Osteocyte (in vitro differentiated cells): ENCODE measurements at regions not wholly inside any gene's neighbourhood (a gene's known extent, or its start where the extent isn't known, plus 50 kb on each side); places are given as distances from the start of the nearest gene placed in this dataset.

Source experiments
- DNase-seq: peaks from one replicate; pipeline ENCODE4 v3.0.0; 2021; ENCODE audit warnings: mixed read lengths; ENCODE audit not compliant: unreplicated experiment; ENCODE audit errors: extremely low spot score
- H3K27ac Mint-ChIP-seq: one replicate; pipeline ENCODE4 v1.8.0; 2021; ENCODE audit warnings: mild to moderate bottlenecking, mixed read lengths; ENCODE audit not compliant: unreplicated experiment
- H3K27me3 Mint-ChIP-seq: one replicate; pipeline ENCODE4 v1.8.0; 2021; ENCODE audit warnings: mixed read lengths; ENCODE audit not compliant: unreplicated experiment
- H3K36me3 Mint-ChIP-seq: one replicate; pipeline ENCODE4 v1.8.0; 2021; ENCODE audit warnings: mixed read lengths; ENCODE audit not compliant: unreplicated experiment
- H3K4me1 Mint-ChIP-seq: one replicate; pipeline ENCODE4 v1.8.0; 2021; ENCODE audit warnings: mixed read lengths; ENCODE audit not compliant: unreplicated experiment
- H3K4me3 Mint-ChIP-seq: one replicate; pipeline ENCODE4 v1.8.0; 2021; ENCODE audit warnings: mild to moderate bottlenecking, moderate library complexity, mixed read lengths; ENCODE audit not compliant: unreplicated experiment
- H3K9me3 Mint-ChIP-seq: one replicate; pipeline ENCODE4 v1.8.0; 2021; ENCODE audit warnings: mixed read lengths; ENCODE audit not compliant: unreplicated experiment
- TF ChIP-seq, protein P1 (sequence below): fragments of 200-600 bp; sonication (generic); IDR thresholded peaks from 2 replicates; pipeline ENCODE4 v1.5.0; 2021; ENCODE audit warnings: antibody characterized with exemption, mild to moderate bottlenecking, moderate library complexity

DNA sequence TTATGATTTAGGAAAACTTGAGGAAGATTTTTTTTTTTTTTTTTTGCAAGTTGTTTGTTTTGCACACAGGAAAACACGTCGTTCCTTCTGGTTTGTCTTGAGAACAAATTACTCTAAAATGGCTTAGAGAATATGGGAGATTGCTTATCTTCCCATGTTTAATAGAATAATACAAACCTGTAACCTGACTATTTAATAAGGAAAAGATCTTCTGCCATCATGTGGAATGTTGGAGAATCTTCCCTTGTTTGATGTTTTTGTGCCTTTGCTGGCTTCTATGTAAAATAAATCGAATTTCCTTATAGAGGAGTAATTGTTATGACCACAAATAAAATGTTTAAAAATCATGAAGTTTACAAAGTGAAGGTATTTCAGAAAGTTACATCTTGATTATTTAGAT is 818.8 kb downstream of the GATA3 start:
- H3K9me3 Mint-ChIP-seq = no peaks in the 10 kb centered on the region
- no peak overlapping the region for H3K4me3 Mint-ChIP-seq
- no peaks in the 10 kb centered on the region for H3K4me1 Mint-ChIP-seq
- TF ChIP-seq, protein P1, sequence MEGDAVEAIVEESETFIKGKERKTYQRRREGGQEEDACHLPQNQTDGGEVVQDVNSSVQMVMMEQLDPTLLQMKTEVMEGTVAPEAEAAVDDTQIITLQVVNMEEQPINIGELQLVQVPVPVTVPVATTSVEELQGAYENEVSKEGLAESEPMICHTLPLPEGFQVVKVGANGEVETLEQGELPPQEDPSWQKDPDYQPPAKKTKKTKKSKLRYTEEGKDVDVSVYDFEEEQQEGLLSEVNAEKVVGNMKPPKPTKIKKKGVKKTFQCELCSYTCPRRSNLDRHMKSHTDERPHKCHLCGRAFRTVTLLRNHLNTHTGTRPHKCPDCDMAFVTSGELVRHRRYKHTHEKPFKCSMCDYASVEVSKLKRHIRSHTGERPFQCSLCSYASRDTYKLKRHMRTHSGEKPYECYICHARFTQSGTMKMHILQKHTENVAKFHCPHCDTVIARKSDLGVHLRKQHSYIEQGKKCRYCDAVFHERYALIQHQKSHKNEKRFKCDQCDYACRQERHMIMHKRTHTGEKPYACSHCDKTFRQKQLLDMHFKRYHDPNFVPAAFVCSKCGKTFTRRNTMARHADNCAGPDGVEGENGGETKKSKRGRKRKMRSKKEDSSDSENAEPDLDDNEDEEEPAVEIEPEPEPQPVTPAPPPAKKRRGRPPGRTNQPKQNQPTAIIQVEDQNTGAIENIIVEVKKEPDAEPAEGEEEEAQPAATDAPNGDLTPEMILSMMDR = no peak
- DNase-seq = no peak
- no peaks in the 10 kb centered on the region for H3K36me3 Mint-ChIP-seq
- no peaks in the 10 kb centered on the region for H3K27me3 Mint-ChIP-seq
- no peak overlapping the region for H3K27ac Mint-ChIP-seq

DNA sequence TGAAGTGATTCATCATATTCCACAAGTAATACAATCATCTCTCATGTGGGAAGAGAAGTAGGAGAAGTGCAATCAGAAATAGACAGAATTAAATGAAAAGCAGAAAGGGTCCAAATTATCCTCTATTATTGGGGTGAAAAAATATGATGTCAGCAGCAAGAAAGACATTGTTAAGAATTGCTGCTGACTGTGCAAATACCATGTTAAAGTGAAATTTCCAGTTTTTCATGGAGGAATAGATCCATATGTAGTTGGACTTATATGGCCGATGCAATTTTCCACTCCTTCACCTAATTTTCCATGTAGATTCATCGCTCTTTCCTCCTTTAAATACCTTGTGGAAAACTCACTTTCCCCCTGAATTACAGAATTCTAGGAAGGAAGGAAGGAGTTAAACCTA is 819.8 kb downstream of the GATA3 start:
- Mint-ChIP-seq H3K27me3 (no peaks in the 10 kb centered on the region), H3K4me3 (no peak overlapping the region), H3K4me1 (no peaks in the 10 kb centered on the region), H3K9me3 (no peaks in the 10 kb centered on the region), H3K36me3 (no peaks in the 10 kb centered on the region), H3K27ac (no peak overlapping the region)
- TF ChIP-seq, protein P1 = no peak
- no peak for DNase-seq

DNA sequence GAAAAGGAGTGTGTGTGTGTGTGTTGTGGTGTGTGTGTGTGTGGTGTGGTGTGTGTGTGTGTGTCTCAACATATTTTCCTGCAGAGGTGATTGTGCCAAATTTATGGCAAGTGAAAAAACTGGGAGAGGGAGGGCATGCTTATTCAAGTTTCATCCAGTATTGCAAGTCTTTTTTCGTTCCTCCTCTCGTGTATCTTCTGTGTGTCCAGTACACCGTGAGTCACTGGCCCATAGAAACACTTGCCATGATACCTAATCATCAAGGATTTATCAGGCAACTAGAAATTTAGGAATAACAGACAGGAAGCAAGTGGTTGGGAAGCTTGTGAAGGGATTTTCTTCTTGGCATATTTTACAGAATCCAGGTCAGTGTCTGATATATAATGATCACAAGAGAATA is 820.5 kb downstream of the GATA3 start:
- H3K9me3 Mint-ChIP-seq = no peaks in the 10 kb centered on the region
- H3K27me3 Mint-ChIP-seq = no peaks in the 10 kb centered on the region
- no peaks in the 10 kb centered on the region for H3K4me1 Mint-ChIP-seq
- no peak for DNase-seq
- no peaks in the 10 kb centered on the region for H3K36me3 Mint-ChIP-seq
- TF ChIP-seq, protein P1 = no peak
- H3K4me3 Mint-ChIP-seq = no peak overlapping the region
- H3K27ac Mint-ChIP-seq = no peak overlapping the region

DNA sequence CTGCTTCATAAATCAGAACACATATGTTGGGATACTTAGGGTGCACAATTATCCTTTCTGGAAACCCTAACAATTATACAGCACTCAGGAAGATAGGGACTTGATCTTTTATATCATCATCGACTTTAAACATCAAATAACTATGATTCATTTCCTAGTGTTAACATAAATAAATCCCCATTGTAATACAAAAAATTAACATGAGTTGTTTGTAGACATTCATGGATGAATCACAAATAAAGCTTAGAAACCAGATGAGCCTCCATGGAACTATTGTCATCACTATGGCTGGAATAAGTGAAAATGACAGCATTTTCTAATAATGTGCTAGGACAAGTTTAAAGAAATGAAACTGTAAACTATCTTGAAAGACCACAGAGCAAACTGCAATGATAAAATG is 821.7 kb downstream of the GATA3 start:
- Mint-ChIP-seq H3K27me3 (no peaks in the 10 kb centered on the region), H3K4me3 (no peak overlapping the region), H3K9me3 (no peaks in the 10 kb centered on the region), H3K27ac (no peak overlapping the region), H3K36me3 (no peaks in the 10 kb centered on the region), H3K4me1 (no peaks in the 10 kb centered on the region)
- TF ChIP-seq, protein P1 = no peak
- no peak for DNase-seq

DNA sequence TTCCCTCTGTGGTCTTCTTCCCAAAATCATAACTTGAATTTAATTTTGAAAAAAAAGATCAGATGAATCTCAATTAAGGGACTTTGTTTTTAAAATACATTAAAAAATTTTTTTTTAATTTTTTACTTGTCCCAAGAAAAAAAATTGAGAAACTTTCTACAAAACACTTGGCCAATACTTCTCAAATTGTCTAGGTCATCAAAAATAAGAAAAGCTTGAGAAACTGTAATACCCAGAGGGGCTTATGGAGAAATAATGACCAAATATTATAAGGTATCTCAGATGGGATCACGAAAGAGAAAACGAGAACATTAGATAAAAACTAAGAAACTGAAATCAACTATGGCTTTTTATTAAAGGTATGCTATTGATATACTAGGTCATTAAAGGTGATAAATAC is 835.0 kb downstream of the GATA3 start:
- H3K4me1 Mint-ChIP-seq = no peaks in the 10 kb centered on the region
- H3K9me3 Mint-ChIP-seq = peaks cover 43% of the 10 kb centered on the region
- no peaks in the 10 kb centered on the region for H3K27me3 Mint-ChIP-seq
- no peaks in the 10 kb centered on the region for H3K36me3 Mint-ChIP-seq
- TF ChIP-seq, protein P1 = no peak
- no peak overlapping the region for H3K27ac Mint-ChIP-seq
- no peak overlapping the region for H3K4me3 Mint-ChIP-seq
- DNase-seq = no peak
